HT-29 (cell line): ENCODE measurements at regions not wholly inside any gene's neighbourhood (a gene's known extent, or its start where the extent isn't known, plus 50 kb on each side); places are given as distances from the start of the nearest gene placed in this dataset.

Experiments used
- DNase-seq: peaks from one replicate; pipeline ENCODE4 v3.0.0-alpha.2; 2015; ENCODE audit warnings: low spot score

GRCh38 chr22:27164781-27165503, 507.6 kb downstream of the MIAT start:
- no peak for DNase-seq

- DNase-seq: no peak
Measured at GRCh38 chr22:27168681-27169080, 511.3 kb downstream of the MIAT start.

GRCh38 chr22:27170491-27170890, 513.1 kb downstream of the MIAT start:
- DNase-seq: no peak

- no peak for DNase-seq
Measured at GRCh38 chr22:27171212-27171611, 513.8 kb downstream of the MIAT start.

GRCh38 chr22:27173530-27173929, 516.1 kb downstream of the MIAT start:
- DNase-seq: no peak

GRCh38 chr22:27175021-27175838, 517.8 kb downstream of the MIAT start:
- DNase-seq: no peak

- DNase-seq: no peak
Measured at GRCh38 chr22:27175974-27176373, 518.6 kb downstream of the MIAT start.

GRCh38 chr22:27179161-27179560, 521.8 kb downstream of the MIAT start:
- DNase-seq: no peak

GRCh38 chr22:27181537-27181936, 524.1 kb downstream of the MIAT start:
- no peak for DNase-seq

- no peak for DNase-seq
Measured at GRCh38 chr22:27183474-27183873, 526.1 kb downstream of the MIAT start.

- DNase-seq: no peak
Measured at GRCh38 chr22:27185099-27185709, 527.8 kb downstream of the MIAT start.

- no peak for DNase-seq
Measured at GRCh38 chr22:27185760-27186302, 528.4 kb downstream of the MIAT start.

- DNase-seq: no peak
Measured at GRCh38 chr22:27186643-27187042, 529.3 kb downstream of the MIAT start.

- DNase-seq: no peak
Measured at GRCh38 chr22:27192135-27192829, 534.9 kb downstream of the MIAT start.

- no peak for DNase-seq
Measured at GRCh38 chr22:27193215-27193614, 535.8 kb downstream of the MIAT start.

GRCh38 chr22:27193636-27194035, 536.2 kb downstream of the MIAT start:
- no peak for DNase-seq

GRCh38 chr22:27194096-27194748, 536.8 kb downstream of the MIAT start:
- no peak for DNase-seq

GRCh38 chr22:27195094-27195493, 537.7 kb downstream of the MIAT start:
- no peak for DNase-seq

- DNase-seq: no peak
Measured at GRCh38 chr22:27195494-27195893, 538.1 kb downstream of the MIAT start.

- no peak for DNase-seq
Measured at GRCh38 chr22:27196606-27197005, 539.2 kb downstream of the MIAT start.

- no peak for DNase-seq
Measured at GRCh38 chr22:27197052-27197451, 539.7 kb downstream of the MIAT start.
